ENCODE measurements at regions not wholly inside any gene's neighbourhood (a gene's known extent, or its start where the extent isn't known, plus 50 kb on each side); places are given as distances from the start of the nearest gene placed in this dataset.

GRCh38 chr10:107424628-107425027 is 260.1 kb upstream of the SORCS1 start:
- DNase-seq (ENCODE audit: low read depth in 4 of 4, low spot score in 2 of 4) = no peak

- DNase-seq (ENCODE audit: low read depth in 4 of 4, low spot score in 2 of 4) = no peak
These were observed 259.4 kb upstream of the SORCS1 start for GRCh38 chr10:107423903-107424302.

DNA sequence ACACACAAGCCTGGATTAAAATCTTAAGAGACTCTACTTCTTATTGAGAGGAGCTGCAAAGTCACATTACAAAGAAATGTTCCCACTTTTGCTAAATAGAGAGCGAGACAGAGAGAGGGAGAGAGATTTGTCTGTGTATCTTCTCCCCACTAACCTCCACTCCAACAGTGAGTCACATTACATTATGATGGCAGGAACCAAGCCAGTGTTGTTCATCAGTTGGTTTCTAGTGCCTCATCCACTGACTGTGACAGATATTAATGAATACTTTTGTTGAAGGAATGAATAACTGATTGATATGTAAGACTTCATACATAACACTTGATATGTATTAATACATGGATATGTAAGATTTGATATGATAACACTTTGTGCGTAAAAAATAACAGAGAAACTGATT is 258.2 kb upstream of the SORCS1 start:
- DNase-seq (ENCODE audit: low read depth in 4 of 4, low spot score in 2 of 4) = no peak

DNA sequence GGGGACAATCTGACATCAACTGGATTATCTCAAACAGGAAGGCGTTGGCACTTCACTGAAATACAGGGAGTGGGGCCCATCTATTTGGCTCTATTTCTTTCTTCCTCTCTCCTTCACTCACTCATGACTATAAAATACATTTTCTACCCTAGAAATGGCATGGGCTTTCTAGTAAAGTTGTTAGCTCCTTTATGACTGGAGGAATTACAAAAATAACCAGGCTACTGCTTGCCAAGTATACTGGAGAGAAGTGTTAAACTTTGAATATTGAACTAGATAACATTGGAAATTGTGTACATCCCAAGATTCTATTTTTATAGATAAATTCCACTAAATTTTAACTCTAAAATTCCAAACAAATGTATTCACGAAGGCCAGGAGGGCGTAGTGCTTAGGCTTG is 255.7 kb upstream of the SORCS1 start:
- no peak for DNase-seq (ENCODE audit: low read depth in 4 of 4, low spot score in 2 of 4)

- no peak for DNase-seq (ENCODE audit: low read depth in 4 of 4, low spot score in 2 of 4)
These were observed 253.7 kb upstream of the SORCS1 start for GRCh38 chr10:107418085-107418806.

GRCh38 chr10:107417446-107417845 is 252.9 kb upstream of the SORCS1 start:
- no peak for DNase-seq (ENCODE audit: low read depth in 4 of 4, low spot score in 2 of 4)

- no peak for DNase-seq (ENCODE audit: low read depth in 4 of 4, low spot score in 2 of 4)
These were observed 250.9 kb upstream of the SORCS1 start for GRCh38 chr10:107415446-107415845.

DNA sequence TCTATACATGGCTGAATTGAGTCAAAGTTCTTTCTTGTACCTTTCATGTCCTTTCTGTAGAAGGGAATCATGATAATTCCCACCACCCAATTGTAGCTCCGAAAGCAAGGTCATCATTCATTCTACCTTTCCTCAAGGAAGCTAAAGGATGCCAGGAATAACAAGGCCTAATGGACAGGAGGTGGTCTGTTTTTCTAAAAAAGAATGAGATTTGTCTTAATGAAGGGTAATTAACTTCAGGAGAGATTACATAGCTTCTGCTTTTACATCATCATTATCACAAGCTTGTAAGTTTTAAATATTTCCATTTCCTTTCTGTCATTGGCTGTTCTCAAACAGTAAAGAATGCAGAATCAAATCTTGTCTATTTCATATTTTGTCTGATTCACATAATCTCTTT is 249.5 kb upstream of the SORCS1 start:
- no peak for DNase-seq (ENCODE audit: low read depth in 4 of 4, low spot score in 2 of 4)

GRCh38 chr10:107409522-107409921 is 245.0 kb upstream of the SORCS1 start:
- no peak for DNase-seq (ENCODE audit: low read depth in 4 of 4, low spot score in 2 of 4)

DNA sequence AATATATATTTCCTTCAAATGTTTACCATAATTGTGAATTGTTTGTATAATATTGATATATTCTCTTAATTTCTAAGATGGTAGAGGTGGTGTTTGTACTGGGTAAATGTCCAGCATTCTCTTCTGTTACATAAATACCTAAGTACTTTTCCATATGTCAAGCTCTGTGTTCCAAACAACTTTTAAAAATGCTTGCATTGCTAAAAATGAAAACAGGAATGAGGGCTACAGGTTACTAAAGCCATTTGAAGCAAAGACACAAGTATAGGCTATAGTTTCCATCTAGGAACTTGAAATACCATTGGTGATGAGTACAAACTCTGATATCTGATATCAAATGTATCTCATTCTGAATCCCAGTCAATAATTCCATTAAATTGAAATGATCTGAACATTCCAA is 233.6 kb upstream of the SORCS1 start:
- DNase-seq (ENCODE audit: low read depth in 4 of 4, low spot score in 2 of 4) = no peak

DNA sequence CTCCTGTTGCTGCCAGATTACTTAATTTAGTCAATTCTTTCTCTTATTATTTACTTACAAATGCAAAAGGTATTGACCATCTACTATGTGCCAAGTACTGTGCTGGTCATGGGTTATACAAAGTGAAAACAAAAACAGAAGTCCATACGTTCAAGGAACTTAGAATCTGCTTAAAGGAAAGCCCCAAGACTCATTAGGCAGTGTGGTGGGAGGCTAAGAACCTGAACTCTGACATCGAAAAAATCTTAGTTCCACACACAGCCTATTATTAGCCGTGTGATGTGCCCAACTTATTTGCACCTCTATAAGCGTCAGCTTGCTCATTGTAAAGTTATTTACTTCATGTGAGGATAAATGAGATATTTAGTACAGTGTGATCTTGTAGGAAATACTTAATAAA is 227.4 kb upstream of the SORCS1 start:
- DNase-seq (ENCODE audit: low read depth in 4 of 4, low spot score in 2 of 4) = no peak

- DNase-seq (ENCODE audit: low read depth in 4 of 4, low spot score in 2 of 4) = no peak
These were observed 226.1 kb upstream of the SORCS1 start for GRCh38 chr10:107390563-107390962.

GRCh38 chr10:107383357-107383756 is 218.9 kb upstream of the SORCS1 start:
- no peak for DNase-seq (ENCODE audit: low read depth in 4 of 4, low spot score in 2 of 4)

- no peak for DNase-seq (ENCODE audit: low read depth in 4 of 4, low spot score in 2 of 4)
These were observed 215.1 kb upstream of the SORCS1 start for GRCh38 chr10:107379601-107380000.

- no peak for DNase-seq (ENCODE audit: low read depth in 4 of 4, low spot score in 2 of 4)
These were observed 207.3 kb upstream of the SORCS1 start for GRCh38 chr10:107371801-107372200.

GRCh38 chr10:107364872-107365271 is 200.4 kb upstream of the SORCS1 start:
- DNase-seq (ENCODE audit: low read depth in 4 of 4, low spot score in 2 of 4) = no peak

DNA sequence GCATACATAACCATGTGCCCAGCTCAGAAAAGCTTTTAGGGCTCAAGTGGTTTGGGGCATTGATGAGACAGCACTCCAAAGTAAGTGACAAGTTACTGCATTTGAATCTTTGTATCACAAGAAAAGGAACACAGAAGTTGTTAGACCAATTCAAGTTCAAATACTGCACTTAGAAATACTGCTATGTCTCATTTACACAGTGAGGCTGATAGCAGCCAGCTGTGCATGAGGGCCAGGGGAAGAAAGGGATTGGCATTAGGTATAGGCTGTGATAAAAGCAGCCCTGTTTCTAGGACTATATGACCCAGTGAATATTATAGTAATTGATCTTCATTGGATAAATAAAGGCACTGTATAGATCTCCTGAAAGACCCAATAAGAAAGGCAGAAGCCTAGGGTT is 197.8 kb upstream of the SORCS1 start:
- no peak for DNase-seq (ENCODE audit: low read depth in 4 of 4, low spot score in 2 of 4)

- DNase-seq (ENCODE audit: low read depth in 4 of 4, low spot score in 2 of 4) = no peak
These were observed 192.5 kb upstream of the SORCS1 start for GRCh38 chr10:107357033-107357432.

DNA sequence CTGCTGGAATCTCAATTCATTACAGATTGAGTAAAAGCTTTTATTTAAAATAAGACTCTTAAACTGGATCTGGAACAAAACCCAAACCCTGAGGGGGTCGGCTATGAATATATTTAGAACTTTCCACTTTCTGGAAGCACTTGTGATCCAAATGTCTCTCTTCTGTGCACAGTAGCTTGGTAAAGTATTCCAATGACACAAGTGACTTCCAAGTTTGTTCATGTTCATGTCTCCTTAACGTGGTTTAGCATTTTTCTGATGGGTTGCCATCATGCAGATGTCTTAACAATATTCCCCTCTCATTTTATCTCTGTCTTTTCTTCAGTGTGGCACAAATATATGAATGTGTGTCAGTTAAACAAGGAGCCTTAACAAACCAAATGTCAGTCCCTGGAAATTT is 191.9 kb upstream of the SORCS1 start:
- DNase-seq (ENCODE audit: low read depth in 4 of 4, low spot score in 2 of 4) = no peak

- DNase-seq (ENCODE audit: low read depth in 4 of 4, low spot score in 2 of 4) = no peak
These were observed 178.2 kb upstream of the SORCS1 start for GRCh38 chr10:107342711-107343110.

DNA sequence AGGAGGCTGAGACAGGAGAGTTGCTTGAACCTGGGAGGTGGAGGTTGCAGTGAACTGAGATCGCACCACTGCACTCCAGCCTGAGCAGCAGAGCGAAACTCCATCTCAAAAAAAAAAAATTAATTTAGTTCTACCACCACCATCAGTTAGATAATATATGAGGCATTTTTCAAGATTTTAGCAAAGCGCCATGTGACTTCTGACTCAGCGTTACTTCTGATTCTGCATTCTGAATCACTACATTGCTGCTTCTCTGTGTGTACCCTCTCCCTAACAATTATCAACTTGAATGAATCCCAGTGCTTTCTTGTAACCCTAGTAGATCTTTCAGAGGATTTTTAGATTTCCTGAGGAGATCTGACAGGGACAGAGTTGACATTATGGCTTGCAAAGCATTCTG is 176.8 kb upstream of the SORCS1 start:
- DNase-seq (ENCODE audit: low read depth in 4 of 4, low spot score in 2 of 4) = no peak

DNA sequence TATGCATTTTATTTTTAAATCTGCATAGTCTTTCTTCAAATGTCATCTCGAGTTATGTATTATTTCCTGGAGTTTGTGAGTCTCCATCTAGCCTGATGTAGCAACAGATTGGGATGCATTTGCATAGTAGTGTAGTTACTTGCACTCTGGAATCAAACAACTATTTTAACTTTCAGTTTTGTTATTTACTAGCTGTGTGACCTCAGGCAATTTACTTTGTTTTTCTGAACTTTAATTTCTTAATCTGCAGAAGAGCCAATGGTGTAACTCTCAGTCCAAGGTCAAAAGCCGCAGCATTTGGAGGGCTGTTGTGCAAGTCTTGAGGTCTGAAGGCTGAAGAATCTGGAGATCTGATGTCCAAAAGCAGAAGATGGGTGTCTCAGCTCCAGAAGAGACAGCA is 175.8 kb upstream of the SORCS1 start:
- no peak for DNase-seq (ENCODE audit: low read depth in 4 of 4, low spot score in 2 of 4)

DNA sequence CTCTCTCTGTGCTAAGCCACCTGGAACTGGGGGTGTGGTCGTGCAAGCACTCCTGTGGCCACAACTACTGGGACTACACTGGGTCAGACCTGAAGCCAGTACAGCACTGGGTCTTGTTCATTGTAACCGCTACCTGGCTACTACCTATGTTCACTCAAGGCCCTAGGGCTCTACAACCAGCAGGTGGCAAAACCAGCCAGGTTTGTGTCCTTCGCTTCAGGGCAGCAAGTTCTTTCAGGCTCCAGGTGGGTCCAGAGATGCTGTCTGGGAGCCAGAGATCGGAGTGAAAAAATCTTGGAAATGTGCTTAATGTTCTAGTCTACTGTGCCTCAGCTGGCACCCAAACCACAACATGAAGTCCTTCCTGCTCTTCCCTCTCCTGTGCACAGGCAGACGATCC is 171.6 kb upstream of the SORCS1 start:
- no peak for DNase-seq (ENCODE audit: low read depth in 4 of 4, low spot score in 2 of 4)

All from left renal cortex interstitium (tissue), 4 donors.